ENCODE measurements at regions not wholly inside any gene's neighbourhood (a gene's known extent, or its start where the extent isn't known, plus 50 kb on each side); places are given as distances from the start of the nearest gene placed in this dataset.
A peak's percentile ranks its signal among the peaks of the same experiment; 100 is the strongest.

DNA sequence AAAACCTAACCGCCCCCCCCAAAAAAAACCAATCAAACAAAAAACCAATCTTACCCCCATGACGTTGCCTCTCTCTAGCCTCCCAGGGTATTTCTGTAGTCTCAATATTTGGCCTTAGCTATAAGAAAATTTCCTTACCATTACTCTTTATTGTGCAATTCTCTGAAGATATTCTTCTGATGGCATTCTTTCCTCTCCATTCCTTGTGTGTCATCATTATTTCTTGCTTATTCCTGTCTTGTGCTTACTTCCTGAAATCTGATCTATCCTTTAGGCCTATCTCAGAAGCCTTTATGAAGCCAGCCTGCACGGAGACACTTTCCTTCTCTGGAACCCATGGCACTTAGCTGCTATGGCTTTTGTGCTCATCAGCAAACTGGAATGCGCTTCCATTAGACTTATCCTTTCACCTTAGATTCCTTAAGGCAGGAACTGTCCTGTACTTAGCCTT is 65.9 kb upstream of the DDR1 start (continued):
- TF ChIP-seq, protein P1, sequence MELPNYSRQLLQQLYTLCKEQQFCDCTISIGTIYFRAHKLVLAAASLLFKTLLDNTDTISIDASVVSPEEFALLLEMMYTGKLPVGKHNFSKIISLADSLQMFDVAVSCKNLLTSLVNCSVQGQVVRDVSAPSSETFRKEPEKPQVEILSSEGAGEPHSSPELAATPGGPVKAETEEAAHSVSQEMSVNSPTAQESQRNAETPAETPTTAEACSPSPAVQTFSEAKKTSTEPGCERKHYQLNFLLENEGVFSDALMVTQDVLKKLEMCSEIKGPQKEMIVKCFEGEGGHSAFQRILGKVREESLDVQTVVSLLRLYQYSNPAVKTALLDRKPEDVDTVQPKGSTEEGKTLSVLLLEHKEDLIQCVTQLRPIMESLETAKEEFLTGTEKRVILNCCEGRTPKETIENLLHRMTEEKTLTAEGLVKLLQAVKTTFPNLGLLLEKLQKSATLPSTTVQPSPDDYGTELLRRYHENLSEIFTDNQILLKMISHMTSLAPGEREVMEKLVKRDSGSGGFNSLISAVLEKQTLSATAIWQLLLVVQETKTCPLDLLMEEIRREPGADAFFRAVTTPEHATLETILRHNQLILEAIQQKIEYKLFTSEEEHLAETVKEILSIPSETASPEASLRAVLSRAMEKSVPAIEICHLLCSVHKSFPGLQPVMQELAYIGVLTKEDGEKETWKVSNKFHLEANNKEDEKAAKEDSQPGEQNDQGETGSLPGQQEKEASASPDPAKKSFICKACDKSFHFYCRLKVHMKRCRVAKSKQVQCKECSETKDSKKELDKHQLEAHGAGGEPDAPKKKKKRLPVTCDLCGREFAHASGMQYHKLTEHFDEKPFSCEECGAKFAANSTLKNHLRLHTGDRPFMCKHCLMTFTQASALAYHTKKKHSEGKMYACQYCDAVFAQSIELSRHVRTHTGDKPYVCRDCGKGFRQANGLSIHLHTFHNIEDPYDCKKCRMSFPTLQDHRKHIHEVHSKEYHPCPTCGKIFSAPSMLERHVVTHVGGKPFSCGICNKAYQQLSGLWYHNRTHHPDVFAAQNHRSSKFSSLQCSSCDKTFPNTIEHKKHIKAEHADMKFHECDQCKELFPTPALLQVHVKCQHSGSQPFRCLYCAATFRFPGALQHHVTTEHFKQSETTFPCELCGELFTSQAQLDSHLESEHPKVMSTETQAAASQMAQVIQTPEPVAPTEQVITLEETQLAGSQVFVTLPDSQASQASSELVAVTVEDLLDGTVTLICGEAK (IDR thresholded peaks at IDR 0.05), result peak; percentile 46; the same call in 1 of the 2 replicates
- TF ChIP-seq, protein P1 (CRISPR knock-in tag; IDR thresholded peaks at IDR 0.05), result no peak
- TF ChIP-seq SMARCA4 (IDR thresholded peaks at IDR 0.05) (peak; percentile 69; the same call in 1 of the 2 replicates), RBBP5 (IDR thresholded peaks at IDR 0.05; ENCODE audit: borderline replicate concordance, insufficient read depth, low read length, poor library complexity, severe bottlenecking) (peak; percentile 29), ZFPM2 (CRISPR knock-in tag; IDR thresholded peaks at IDR 0.05) (0 out of 2 replicates have a peak, but pooled peaks have one; percentile 3), ZEB2 (IDR thresholded peaks at IDR 0.05) (peak; percentile 33; the same call in 1 of the 2 replicates), JUND (IDR thresholded peaks at IDR 0.05; ENCODE audit: borderline replicate concordance, low read depth, low read length) (peak; percentile 48), JUND (tag; IDR thresholded peaks at IDR 0.05; ENCODE audit: borderline replicate concordance, low read depth, low read length) (no peak; the same call in 1 of the 3 replicates), EZH2 (IDR thresholded peaks at IDR 0.05; ENCODE audit: borderline replicate concordance, low read depth, low read length) (no peak), MYBL2 (IDR thresholded peaks at IDR 0.05; ENCODE audit: low read depth) (no peak), MYBL2 (CRISPR knock-in tag; IDR thresholded peaks at IDR 0.05; ENCODE audit: borderline replicate concordance) (no peak), KAT2B (IDR thresholded peaks at IDR 0.05; ENCODE audit: low read depth, low read length) (no peak), ZNF766 (CRISPR knock-in tag; conservative IDR thresholded peaks at IDR 0.05) (0 out of 2 replicates have a peak, but pooled peaks have one; percentile 24)
- TF ChIP-seq, protein P2, sequence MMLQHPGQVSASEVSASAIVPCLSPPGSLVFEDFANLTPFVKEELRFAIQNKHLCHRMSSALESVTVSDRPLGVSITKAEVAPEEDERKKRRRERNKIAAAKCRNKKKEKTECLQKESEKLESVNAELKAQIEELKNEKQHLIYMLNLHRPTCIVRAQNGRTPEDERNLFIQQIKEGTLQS (IDR thresholded peaks at IDR 0.05), result peak; percentile 79
- TF ChIP-seq, protein P2 (CRISPR knock-in tag; conservative IDR thresholded peaks at IDR 0.05), result no peak
- TF ChIP-seq, protein P3, sequence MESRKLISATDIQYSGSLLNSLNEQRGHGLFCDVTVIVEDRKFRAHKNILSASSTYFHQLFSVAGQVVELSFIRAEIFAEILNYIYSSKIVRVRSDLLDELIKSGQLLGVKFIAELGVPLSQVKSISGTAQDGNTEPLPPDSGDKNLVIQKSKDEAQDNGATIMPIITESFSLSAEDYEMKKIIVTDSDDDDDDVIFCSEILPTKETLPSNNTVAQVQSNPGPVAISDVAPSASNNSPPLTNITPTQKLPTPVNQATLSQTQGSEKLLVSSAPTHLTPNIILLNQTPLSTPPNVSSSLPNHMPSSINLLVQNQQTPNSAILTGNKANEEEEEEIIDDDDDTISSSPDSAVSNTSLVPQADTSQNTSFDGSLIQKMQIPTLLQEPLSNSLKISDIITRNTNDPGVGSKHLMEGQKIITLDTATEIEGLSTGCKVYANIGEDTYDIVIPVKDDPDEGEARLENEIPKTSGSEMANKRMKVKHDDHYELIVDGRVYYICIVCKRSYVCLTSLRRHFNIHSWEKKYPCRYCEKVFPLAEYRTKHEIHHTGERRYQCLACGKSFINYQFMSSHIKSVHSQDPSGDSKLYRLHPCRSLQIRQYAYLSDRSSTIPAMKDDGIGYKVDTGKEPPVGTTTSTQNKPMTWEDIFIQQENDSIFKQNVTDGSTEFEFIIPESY (CRISPR knock-in tag; IDR thresholded peaks at IDR 0.05), result no peak

Data from K562 (cell line).